ENCODE measurements at regions not wholly inside any gene's neighbourhood (a gene's known extent, or its start where the extent isn't known, plus 50 kb on each side); places are given as distances from the start of the nearest gene placed in this dataset.

DNA sequence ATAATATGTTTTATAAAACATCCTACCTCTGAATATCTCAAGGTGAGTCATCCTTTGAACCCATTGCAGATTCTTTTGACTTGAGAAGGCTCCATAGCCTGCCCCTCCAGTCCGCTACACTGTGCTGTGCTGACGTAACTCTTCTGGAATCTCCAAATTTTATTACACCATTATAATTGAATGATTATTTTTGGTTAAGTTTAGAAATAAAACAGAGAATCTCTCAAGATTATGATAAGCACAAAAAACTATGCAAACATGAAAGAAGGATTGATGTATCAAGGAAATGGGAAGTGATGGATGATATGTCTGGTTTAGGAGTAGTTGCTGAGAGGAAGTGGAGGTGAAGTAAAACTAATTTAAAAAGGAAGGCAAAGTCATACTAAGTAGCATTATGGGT is 1021.3 kb downstream of the HACE1 start:
- TF ChIP-seq FOXM1 (IDR thresholded peaks at IDR 0.05; ENCODE audit: low read depth, low read length) (no peak), NFYB (IDR thresholded peaks at IDR 0.05; ENCODE audit: insufficient read depth, low read depth, low read length) (no peak)
